PC-9 (cell line): ENCODE measurements at regions not wholly inside any gene's neighbourhood (a gene's known extent, or its start where the extent isn't known, plus 50 kb on each side); places are given as distances from the start of the nearest gene placed in this dataset.

Experiments
- EZH2 ChIP-seq: fragments of 200-600 bp; sonication (generic); IDR thresholded peaks from 2 replicates; pipeline ENCODE4 v1.8.0; 2017; ENCODE audit warnings: antibody characterized with exemption, low read depth
- TF ChIP-seq, protein P1 (sequence below): fragments of 200-600 bp; sonication (generic); conservative IDR thresholded peaks from 2 replicates; pipeline ENCODE4 v1.6.1; 2017; ENCODE audit warnings: mixed run types, antibody characterized with exemption, mild to moderate bottlenecking, moderate library complexity

DNA sequence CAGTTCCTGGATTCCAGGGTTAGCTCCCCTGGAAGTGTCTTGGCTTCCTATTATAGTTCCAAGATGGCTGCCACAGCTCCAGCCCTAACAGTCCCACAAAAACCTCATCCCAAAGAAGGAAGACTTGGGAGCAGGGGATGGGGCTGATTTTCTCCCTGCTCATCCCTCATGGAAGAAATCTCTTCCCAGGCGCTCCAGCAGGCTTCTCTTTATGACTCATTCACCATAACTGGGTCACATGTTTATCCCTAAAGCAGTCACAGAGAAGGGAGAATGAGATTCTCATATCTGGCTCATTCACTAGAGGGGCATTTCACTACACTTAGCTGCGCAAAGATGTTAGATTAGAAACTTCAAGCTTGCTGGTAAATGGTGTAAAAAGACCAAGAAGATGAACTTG, 206.5 kb upstream of the IRX3 start:
- TF ChIP-seq, protein P1, sequence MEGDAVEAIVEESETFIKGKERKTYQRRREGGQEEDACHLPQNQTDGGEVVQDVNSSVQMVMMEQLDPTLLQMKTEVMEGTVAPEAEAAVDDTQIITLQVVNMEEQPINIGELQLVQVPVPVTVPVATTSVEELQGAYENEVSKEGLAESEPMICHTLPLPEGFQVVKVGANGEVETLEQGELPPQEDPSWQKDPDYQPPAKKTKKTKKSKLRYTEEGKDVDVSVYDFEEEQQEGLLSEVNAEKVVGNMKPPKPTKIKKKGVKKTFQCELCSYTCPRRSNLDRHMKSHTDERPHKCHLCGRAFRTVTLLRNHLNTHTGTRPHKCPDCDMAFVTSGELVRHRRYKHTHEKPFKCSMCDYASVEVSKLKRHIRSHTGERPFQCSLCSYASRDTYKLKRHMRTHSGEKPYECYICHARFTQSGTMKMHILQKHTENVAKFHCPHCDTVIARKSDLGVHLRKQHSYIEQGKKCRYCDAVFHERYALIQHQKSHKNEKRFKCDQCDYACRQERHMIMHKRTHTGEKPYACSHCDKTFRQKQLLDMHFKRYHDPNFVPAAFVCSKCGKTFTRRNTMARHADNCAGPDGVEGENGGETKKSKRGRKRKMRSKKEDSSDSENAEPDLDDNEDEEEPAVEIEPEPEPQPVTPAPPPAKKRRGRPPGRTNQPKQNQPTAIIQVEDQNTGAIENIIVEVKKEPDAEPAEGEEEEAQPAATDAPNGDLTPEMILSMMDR = no peak
- no peak for TF ChIP-seq EZH2
